ENCODE measurements at regions not wholly inside any gene's neighbourhood (a gene's known extent, or its start where the extent isn't known, plus 50 kb on each side); places are given as distances from the start of the nearest gene placed in this dataset.
"Not testable (repeated sequence)": the region's sequence is repeated elsewhere in the genome, so short reads cannot be mapped to it uniquely, and the experiment has no call there.

DNA sequence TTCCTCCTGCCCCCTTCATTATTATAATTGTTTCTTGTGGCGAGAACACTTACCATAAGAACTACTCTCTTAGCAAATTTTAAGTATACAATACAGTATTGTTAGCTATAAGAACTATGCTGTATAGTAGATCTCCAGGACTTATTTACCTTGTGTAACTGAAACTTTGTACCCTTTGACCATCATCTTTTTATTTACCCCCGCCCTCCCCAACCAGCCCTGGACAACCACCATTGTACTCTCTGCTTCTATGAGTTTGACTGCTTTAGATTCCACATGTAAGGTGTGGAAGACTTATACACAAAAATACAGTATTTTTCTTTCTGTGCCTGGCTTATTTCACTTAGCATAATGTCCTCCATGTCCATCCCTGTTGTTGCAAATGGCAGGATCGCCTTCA is 161.1 kb downstream of the PHF8 start:
- no peak for DNase-seq

DNA sequence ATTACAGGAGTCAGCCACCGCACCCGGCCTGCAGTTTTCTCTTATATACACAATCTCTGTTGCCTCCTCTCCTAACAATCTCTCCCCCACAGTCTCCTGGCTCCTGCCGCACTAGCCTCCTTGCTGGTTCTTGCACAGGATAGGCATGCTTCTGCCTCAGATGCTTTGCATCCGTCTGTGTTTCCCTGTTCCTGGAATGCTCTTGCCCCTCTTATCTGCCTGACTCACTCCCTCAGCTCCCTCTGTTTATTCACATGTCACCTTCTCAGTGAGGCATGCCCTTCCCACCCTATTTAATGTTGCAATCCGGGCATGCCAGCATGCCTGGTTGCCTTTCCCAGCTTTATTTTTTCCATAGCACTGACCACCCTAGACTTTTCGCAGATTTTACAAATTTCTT is 161.9 kb downstream of the PHF8 start:
- DNase-seq = no peak

DNA sequence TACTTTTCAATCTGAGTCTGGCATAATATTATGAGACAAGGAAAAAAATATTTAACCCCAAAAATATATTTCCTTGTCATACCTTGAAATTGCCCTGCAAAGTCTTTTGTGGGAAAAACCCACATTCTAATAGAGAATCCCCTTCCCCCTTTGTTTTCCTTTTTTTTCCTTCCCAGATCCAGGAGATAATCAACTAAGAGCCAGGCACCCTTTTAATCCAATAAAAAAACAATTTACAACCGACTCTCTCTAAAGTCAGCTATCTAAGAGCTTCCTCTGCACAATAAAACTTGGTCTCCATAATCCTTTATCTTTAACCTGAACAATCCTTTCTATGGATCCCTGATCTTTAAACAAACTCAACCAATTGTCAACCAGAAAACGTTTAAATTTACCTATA is 163.5 kb downstream of the PHF8 start:
- DNase-seq = not testable (repeated sequence)

- DNase-seq = no peak
These were observed 173.4 kb upstream of the HUWE1 start for GRCh38 chrX:53859890-53860289.

- DNase-seq = peak; percentile 33 to 61
These were observed 145.4 kb upstream of the HUWE1 start for GRCh38 chrX:53831662-53832635.

DNA sequence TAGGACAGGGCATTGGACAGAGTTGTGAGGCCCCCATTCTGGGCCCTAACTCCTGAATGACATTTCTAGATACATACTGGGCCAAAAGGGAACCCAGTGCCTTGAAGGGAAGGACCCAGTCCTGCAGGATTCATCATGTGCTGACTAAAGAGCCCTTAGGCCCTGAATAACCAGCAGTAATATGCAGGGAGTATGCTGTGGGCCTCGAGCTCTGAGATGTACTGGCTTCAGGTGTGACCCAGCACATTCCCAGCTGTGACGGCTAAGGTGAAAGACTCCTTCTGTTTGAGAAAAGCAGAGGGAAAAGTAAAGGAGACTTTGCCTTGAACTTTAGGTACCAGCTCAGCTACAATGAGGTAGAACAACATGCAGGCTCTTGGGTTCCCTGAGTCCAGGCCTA is 138.2 kb upstream of the HUWE1 start:
- no peak for DNase-seq

DNA sequence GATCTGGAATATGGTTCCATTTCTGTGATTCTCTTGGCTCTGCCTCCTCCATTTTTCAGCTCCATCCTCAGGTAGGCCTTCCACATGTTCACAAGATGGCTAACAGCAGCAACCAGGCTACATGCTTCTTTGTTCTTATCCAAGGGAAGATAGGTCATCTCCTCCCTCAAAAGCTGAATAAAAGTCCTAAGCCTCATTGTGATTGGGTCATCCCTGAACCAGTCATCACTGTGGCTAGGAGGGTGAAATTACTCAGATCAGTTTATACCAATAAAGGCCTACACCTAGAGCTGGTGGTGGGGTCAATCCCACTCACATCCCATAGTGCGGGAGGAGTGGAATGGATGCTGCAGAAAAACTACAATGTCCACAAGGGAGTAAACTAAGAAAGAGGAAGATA is 131.6 kb upstream of the HUWE1 start:
- not testable (repeated sequence) for DNase-seq

DNA sequence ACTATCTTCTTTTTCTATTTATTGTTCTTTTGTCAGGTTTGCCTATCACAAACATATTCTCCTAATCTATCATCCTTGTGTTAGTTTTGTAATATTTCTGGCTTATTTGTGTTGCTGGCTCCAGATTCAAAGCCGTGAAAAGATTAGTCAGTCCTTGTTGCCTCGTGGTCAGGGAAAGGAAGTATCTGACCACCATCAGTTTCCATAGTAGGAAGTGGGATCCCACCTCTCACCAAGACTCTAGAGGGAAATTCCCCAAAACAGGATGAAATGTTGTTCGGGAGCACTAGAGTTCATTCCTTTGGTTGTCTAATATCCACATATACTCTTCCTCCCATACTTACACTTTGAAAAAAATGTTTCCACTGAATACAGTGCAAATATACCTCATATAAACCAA is 131.0 kb upstream of the HUWE1 start:
- no peak for DNase-seq

GRCh38 chrX:53813670-53814440 is 127.3 kb upstream of the HUWE1 start:
- DNase-seq = no peak

DNA sequence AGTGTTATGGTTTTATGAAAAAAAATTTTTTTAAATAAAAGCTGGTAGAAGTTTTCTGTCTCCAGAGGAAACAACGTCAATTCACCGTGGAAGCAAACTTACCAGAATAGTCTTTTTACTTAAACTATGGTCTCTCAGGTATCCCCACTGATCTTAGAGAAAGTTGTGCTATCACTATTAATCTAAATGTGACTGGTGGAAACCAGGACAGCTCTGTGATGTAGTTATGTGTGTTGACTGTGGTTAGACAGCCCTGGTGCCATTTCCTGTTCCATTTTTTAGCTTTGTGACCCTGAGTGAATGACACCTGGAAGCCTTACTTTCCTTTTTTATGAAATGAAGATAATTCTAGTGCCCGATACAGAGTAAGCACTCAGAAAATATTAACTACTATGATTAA is 111.8 kb upstream of the HUWE1 start:
- DNase-seq = peak in 1 of 2 donors; percentile 0

DNA sequence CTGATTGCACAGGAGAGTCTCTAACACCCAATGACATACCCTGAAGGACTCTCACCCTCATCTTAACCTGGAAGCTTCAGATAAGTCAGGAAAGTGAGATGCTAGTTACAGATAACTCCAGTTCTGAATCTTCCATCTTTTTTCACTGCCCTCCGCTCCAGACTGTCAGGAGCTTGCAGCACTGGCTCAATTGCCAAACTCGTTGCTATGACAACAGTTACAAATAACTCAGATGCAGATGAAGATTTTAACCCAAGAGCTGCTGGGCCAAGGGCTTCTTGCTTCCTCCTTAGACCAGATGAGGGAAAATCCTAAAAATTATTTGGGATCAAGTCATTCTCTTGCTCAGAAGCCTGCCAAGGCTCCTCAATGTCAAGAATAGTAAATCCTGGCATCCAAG is 109.1 kb upstream of the HUWE1 start:
- DNase-seq = no peak

DNA sequence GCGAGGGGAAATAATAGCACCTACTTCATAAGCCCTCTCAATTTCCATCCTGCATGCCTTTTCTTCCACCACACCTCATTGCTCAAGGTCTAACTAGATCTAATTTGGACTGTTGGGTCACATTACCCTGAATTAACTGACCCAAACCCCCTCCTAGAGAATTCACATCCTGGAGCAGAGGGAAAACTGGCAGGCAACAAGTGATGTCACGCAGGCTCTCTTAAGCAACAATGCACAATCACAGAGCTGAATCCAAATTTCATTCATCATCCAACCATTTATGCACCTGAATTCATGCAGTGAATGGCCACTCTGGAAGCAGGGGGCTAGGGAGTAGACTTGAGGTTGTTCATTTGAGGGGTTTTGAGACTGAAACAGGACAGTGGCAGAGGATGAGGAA is 107.7 kb upstream of the HUWE1 start:
- no peak for DNase-seq

- DNase-seq = no peak
These were observed 82.3 kb upstream of the HUWE1 start for GRCh38 chrX:53768865-53769264.

DNA sequence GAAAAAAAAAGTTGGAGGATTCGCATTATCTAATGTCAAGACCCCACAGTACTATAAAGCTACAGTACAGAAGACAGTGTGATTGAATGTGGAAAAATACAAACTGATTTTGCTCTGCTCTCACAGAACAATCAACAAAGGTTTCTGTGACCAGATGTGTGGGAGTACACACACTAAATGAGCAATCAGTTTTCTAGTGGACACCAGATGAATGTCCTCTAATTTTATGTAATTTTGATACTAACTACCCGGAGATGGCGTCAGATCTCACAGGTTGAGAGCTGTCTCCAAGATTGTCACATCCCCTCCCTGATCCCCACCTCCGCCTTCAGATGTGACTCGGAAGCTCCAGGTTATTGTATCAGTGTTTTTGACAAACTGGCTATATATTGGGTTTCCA is 81.9 kb upstream of the HUWE1 start:
- DNase-seq = no peak

DNA sequence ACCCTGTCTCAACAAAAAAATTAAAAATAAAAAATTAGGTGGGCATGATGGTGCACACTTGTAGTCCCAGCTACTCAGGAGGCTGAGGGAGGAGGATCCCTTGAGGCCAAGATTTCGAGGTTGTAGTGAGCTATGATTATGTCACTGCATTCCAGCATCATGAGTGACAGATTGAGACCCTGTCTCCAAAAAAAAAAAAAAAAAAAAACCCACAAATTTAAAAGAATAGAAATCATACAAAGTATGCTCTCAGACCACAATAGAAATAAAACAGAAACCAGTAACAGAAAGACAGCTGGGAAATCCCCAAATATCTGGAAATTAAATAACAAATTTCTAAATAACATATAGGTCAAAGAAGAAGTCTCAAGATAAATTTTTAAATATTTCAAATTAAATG is 81.0 kb upstream of the HUWE1 start:
- no peak for DNase-seq

GRCh38 chrX:53757181-53757580 is 70.7 kb upstream of the HUWE1 start:
- not testable (repeated sequence) for DNase-seq

DNA sequence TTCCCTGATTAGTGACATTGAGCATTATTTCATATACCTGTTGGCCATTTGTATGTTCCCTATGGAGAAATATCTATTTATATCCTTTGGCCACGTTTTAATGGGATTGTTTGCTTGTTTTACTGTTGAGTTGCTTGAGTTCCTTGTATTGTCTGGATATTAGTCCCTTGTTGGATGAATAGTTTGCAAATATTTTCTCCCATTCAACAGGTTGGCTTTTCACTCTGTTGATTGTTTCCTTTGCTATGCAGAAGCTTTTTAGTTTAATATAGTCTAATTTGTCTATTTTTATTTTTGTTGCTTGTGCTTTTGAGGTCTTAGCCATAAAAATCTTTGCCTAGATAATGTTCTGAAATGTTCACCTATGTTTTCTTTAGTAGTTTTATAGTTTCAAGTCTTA is 60.2 kb upstream of the HUWE1 start:
- DNase-seq = no peak

GRCh38 chrX:53743244-53743643 is 56.7 kb upstream of the HUWE1 start:
- no peak for DNase-seq

DNA sequence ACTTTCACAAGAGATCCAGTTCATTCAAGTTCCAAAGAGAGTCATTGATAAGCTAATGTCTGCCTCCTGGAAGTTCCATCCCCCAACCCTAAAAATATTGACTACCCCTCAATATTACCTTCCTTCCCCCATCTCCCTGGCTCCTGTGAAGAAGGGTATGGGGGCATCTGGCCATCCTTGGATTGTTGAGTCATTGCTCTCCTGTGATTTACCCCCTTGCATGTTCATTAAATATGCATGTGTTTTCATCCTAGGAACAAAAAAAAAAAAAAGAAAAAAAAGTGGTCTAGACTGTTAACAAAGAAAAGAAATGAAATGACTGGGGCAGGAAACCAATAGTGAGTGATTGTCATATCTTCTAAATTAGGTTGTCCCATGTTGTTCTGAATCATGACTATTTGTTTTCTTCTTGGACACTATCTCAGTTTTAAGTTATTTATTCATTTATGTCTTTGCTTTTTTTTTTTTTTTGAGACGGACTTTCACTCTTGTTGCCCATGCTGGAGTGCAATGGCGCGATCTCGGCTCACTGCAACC is 51.9 kb upstream of the HUWE1 start:
- DNase-seq = no peak

All from CD4-positive, alpha-beta T cell treated with Interleukin-1 beta for 1 hour (primary cell).